B cell (primary cell): ENCODE measurements at regions not wholly inside any gene's neighbourhood (a gene's known extent, or its start where the extent isn't known, plus 50 kb on each side); places are given as distances from the start of the nearest gene placed in this dataset.

ENCODE experiments used
- CTCF ChIP-seq: fragments of 200-600 bp; IDR thresholded peaks from one replicate; pipeline ENCODE4 v1.8.0; 2022; ENCODE audit warnings: antibody characterized with exemption, mild to moderate bottlenecking
- EZH2 ChIP-seq: IDR thresholded peaks from 2 replicates; pipeline ENCODE4 v1.6.1; 2012; ENCODE audit warnings: borderline replicate concordance, low read depth, mild to moderate bottlenecking, moderate library complexity, low read length; ENCODE audit not compliant: insufficient read depth, poor library complexity, severe bottlenecking

- TF ChIP-seq CTCF = no peak
- no peak for TF ChIP-seq EZH2
Measured at GRCh38 chr4:84263415-84263814, 235.7 kb downstream of the NKX6-1 start.
